ENCODE measurements at regions not wholly inside any gene's neighbourhood (a gene's known extent, or its start where the extent isn't known, plus 50 kb on each side); places are given as distances from the start of the nearest gene placed in this dataset.

DNA sequence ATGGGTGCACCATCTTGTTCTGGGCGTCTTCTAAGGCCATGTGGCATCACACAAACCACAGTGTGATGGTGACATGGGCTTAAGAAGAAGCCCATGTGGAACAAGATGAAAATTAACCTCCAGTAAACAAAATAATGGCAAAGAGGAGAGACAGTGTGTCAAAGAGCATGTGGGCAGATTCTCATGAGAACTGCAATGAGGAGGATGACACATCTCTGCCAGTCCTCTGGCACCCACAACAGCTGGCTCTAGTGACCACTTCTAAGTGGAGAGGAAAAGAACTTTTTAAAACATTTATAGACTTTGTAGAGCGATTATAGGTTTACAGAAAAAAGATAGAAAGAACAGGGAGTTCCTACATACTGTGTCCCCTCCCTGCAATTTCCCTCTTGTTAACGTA lies 401.4 kb downstream of the ATP23 start:
- Histone ChIP-seq H3K4me3 (replicated peaks; ENCODE audit: insufficient read depth, low read length) (no peak overlapping the region), H3K27me3 (ENCODE audit: insufficient read depth, poor library complexity, severe bottlenecking) (peaks cover 10% of the 10 kb centered on the region), H3K27ac (replicated peaks) (no peak overlapping the region)
- no peak for DNase-seq (ENCODE audit: low read depth in 1 of 2, low spot score in 1 of 2)
- TF ChIP-seq POLR2AphosphoS5 (IDR thresholded peaks at IDR 0.05; ENCODE audit: low read depth), result no peak
- TF ChIP-seq SPI1 (IDR thresholded peaks at IDR 0.05; ENCODE audit: borderline replicate concordance, low read depth), result no peak
- TF ChIP-seq, protein P1, sequence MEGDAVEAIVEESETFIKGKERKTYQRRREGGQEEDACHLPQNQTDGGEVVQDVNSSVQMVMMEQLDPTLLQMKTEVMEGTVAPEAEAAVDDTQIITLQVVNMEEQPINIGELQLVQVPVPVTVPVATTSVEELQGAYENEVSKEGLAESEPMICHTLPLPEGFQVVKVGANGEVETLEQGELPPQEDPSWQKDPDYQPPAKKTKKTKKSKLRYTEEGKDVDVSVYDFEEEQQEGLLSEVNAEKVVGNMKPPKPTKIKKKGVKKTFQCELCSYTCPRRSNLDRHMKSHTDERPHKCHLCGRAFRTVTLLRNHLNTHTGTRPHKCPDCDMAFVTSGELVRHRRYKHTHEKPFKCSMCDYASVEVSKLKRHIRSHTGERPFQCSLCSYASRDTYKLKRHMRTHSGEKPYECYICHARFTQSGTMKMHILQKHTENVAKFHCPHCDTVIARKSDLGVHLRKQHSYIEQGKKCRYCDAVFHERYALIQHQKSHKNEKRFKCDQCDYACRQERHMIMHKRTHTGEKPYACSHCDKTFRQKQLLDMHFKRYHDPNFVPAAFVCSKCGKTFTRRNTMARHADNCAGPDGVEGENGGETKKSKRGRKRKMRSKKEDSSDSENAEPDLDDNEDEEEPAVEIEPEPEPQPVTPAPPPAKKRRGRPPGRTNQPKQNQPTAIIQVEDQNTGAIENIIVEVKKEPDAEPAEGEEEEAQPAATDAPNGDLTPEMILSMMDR (IDR thresholded peaks at IDR 0.05; ENCODE audit: insufficient read depth, low read length), result no peak
- no peak for TF ChIP-seq GABPA (IDR thresholded peaks at IDR 0.05; ENCODE audit: low read depth)
- TF ChIP-seq, protein P2, sequence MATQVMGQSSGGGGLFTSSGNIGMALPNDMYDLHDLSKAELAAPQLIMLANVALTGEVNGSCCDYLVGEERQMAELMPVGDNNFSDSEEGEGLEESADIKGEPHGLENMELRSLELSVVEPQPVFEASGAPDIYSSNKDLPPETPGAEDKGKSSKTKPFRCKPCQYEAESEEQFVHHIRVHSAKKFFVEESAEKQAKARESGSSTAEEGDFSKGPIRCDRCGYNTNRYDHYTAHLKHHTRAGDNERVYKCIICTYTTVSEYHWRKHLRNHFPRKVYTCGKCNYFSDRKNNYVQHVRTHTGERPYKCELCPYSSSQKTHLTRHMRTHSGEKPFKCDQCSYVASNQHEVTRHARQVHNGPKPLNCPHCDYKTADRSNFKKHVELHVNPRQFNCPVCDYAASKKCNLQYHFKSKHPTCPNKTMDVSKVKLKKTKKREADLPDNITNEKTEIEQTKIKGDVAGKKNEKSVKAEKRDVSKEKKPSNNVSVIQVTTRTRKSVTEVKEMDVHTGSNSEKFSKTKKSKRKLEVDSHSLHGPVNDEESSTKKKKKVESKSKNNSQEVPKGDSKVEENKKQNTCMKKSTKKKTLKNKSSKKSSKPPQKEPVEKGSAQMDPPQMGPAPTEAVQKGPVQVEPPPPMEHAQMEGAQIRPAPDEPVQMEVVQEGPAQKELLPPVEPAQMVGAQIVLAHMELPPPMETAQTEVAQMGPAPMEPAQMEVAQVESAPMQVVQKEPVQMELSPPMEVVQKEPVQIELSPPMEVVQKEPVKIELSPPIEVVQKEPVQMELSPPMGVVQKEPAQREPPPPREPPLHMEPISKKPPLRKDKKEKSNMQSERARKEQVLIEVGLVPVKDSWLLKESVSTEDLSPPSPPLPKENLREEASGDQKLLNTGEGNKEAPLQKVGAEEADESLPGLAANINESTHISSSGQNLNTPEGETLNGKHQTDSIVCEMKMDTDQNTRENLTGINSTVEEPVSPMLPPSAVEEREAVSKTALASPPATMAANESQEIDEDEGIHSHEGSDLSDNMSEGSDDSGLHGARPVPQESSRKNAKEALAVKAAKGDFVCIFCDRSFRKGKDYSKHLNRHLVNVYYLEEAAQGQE (IDR thresholded peaks at IDR 0.05; ENCODE audit: insufficient replicate concordance, low read depth), result no peak

GRCh38 chr12:58346032-58346632 lies 404.8 kb downstream of the ATP23 start:
- Histone ChIP-seq H3K4me3 (replicated peaks; ENCODE audit: insufficient read depth, low read length) (no peak overlapping the region), H3K27me3 (ENCODE audit: insufficient read depth, poor library complexity, severe bottlenecking) (peaks cover 10% of the 10 kb centered on the region), H3K27ac (replicated peaks) (no peak overlapping the region)
- TF ChIP-seq, protein P1 (IDR thresholded peaks at IDR 0.05; ENCODE audit: insufficient read depth, low read length), result peak; percentile 53
- TF ChIP-seq GABPA (IDR thresholded peaks at IDR 0.05; ENCODE audit: low read depth), result no peak
- peak in 1 of 2 experiments; percentile 3 for DNase-seq (ENCODE audit: low read depth in 1 of 2, low spot score in 1 of 2)

- DNase-seq (ENCODE audit: low read depth in 1 of 2, low spot score in 1 of 2), result no peak
- no peak overlapping the region for H3K27ac ChIP-seq (replicated peaks)
- TF ChIP-seq SPI1 (IDR thresholded peaks at IDR 0.05; ENCODE audit: borderline replicate concordance, low read depth), result no peak
- TF ChIP-seq, protein P2 (IDR thresholded peaks at IDR 0.05; ENCODE audit: insufficient replicate concordance, low read depth), result no peak
- TF ChIP-seq, protein P1 (IDR thresholded peaks at IDR 0.05; ENCODE audit: insufficient read depth, low read length), result no peak
- TF ChIP-seq GABPA (IDR thresholded peaks at IDR 0.05; ENCODE audit: low read depth), result no peak
- TF ChIP-seq POLR2AphosphoS5 (IDR thresholded peaks at IDR 0.05; ENCODE audit: low read depth), result no peak
- peaks cover 4% of the 10 kb centered on the region for H3K27me3 ChIP-seq (ENCODE audit: insufficient read depth, poor library complexity, severe bottlenecking)
- H3K4me3 ChIP-seq (replicated peaks; ENCODE audit: insufficient read depth, low read length), result no peak overlapping the region
These were observed 405.8 kb downstream of the ATP23 start for GRCh38 chr12:58347188-58347587.

DNA sequence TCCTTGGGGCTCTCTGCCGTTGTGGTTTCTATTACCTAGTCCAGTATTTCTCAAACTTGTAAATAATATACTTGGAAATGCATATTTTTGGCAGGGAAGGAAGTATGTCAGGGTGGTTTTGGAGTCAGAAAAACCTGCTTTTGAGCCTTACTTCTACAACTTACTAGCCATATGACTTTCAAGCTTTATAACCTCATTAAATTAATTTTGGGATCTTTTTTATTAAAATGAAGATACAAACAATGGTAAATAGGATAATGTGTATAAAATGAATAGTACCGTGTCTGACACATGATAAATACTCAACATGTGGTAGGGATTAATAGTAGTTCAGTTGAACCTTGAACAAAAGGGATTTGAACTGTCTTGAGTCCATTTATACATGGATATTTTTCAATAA lies 406.3 kb downstream of the ATP23 start:
- no peak overlapping the region for H3K4me3 ChIP-seq (replicated peaks; ENCODE audit: insufficient read depth, low read length)
- H3K27ac ChIP-seq (replicated peaks), result no peak overlapping the region
- DNase-seq (ENCODE audit: low read depth in 1 of 2, low spot score in 1 of 2), result no peak
- peaks cover 3% of the 10 kb centered on the region for H3K27me3 ChIP-seq (ENCODE audit: insufficient read depth, poor library complexity, severe bottlenecking)
- TF ChIP-seq, protein P2 (IDR thresholded peaks at IDR 0.05; ENCODE audit: insufficient replicate concordance, low read depth), result no peak
- TF ChIP-seq, protein P1 (IDR thresholded peaks at IDR 0.05; ENCODE audit: insufficient read depth, low read length), result no peak
- TF ChIP-seq GABPA (IDR thresholded peaks at IDR 0.05; ENCODE audit: low read depth), result no peak
- no peak for TF ChIP-seq SPI1 (IDR thresholded peaks at IDR 0.05; ENCODE audit: borderline replicate concordance, low read depth)
- no peak for TF ChIP-seq POLR2AphosphoS5 (IDR thresholded peaks at IDR 0.05; ENCODE audit: low read depth)

Measured in HL-60 (cell line).